Activated B cell treated with CpG ODN at 0.5 μM for 24 hours (primary cell): ENCODE measurements at regions not wholly inside any gene's neighbourhood (a gene's known extent, or its start where the extent isn't known, plus 50 kb on each side); places are given as distances from the start of the nearest gene placed in this dataset.

Source experiments
- ATAC-seq: fragments of 200-7000 bp; cut with Tn5 transposase; one replicate; pipeline ENCODE4 v1.10.0; 2021; ENCODE audit warnings: low read depth, mild to moderate bottlenecking, moderate library complexity
- CTCF ChIA-PET: fragments of 350-600 bp; sonication (Branson Sonifier 250); formaldehyde crosslinking; loops from one replicate; lab custom pipeline; 2021; ENCODE audit warnings: antibody characterized with exemption; lab: Charles Lee
- POLR2A ChIA-PET: fragments of 350-600 bp; sonication (Branson Sonifier 250); formaldehyde crosslinking; loops from one replicate; lab custom pipeline; 2021; ENCODE audit warnings: antibody characterized with exemption; lab: Charles Lee
- DNase-seq: peaks from one replicate; pipeline ENCODE4 v3.0.0; 2022
- H3K27ac Mint-ChIP-seq: one replicate; pipeline ENCODE4 v1.8.0; 2020; ENCODE audit warnings: mixed read lengths
- H3K27me3 Mint-ChIP-seq: one replicate; pipeline ENCODE4 v1.8.0; 2021; ENCODE audit warnings: mixed read lengths
- H3K36me3 Mint-ChIP-seq: one replicate; pipeline ENCODE4 v1.8.0; 2021; ENCODE audit warnings: low read depth, mixed read lengths
- H3K4me1 Mint-ChIP-seq: one replicate; pipeline ENCODE4 v1.8.0; 2021; ENCODE audit warnings: mixed read lengths
- H3K4me3 Mint-ChIP-seq: one replicate; pipeline ENCODE4 v1.8.0; 2020; ENCODE audit warnings: mild to moderate bottlenecking, mixed read lengths
- H3K9me3 Mint-ChIP-seq: one replicate; pipeline ENCODE4 v1.8.0; 2020; ENCODE audit warnings: mixed read lengths
- CTCF ChIP-seq: fragments of 200-600 bp; IDR thresholded peaks from one replicate; pipeline ENCODE4 v1.8.0; 2022; ENCODE audit warnings: antibody characterized with exemption, mild to moderate bottlenecking
- intact Hi-C: fragments of 100-400 bp; cut with micrococcal nuclease; formaldehyde crosslinking; loops from one replicate; pipeline ENCODE4 v1.15.1; 2024

DNA sequence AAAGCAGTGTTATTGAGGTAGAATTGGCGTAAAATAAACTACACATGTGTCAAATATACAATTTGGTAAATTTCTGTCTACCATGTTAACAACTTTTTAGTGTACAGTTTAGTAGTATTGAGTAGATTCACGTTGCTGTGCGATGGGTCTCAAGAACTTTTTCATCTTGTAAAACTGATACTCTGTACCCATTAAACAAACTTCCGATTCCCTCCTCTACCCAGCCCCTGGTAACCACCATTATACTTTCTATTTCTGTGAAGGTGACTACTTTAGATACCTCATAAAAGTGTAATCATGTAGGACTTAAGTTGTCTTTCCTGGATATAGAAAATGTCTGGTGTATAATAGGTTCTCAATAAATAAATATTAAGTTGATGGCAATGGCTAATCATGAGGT, 408.5 kb upstream of the POT1 start:
- no peak for TF ChIP-seq CTCF
- intact Hi-C loops: no loop called here
- ChIA-PET POLR2A (no interaction called here), CTCF (no interaction called here)
- H3K9me3 Mint-ChIP-seq: peaks cover 3% of the 10 kb centered on the region
- no peaks in the 10 kb centered on the region for H3K36me3 Mint-ChIP-seq
- H3K27me3 Mint-ChIP-seq: no peaks in the 10 kb centered on the region
- no peak overlapping the region for H3K4me3 Mint-ChIP-seq
- ATAC-seq (no peak), DNase-seq (no peak)
- H3K4me1 Mint-ChIP-seq: no peaks in the 10 kb centered on the region
- H3K27ac Mint-ChIP-seq: no peak overlapping the region

- DNase-seq (no peak), ATAC-seq (no peak)
- intact Hi-C loops: no loop called here
- Mint-ChIP-seq H3K27me3 (no peaks in the 10 kb centered on the region), H3K4me1 (no peaks in the 10 kb centered on the region), H3K9me3 (peaks cover 4% of the 10 kb centered on the region), H3K4me3 (no peak overlapping the region), H3K36me3 (no peaks in the 10 kb centered on the region), H3K27ac (no peak overlapping the region)
- TF ChIP-seq CTCF: no peak
- ChIA-PET CTCF (no interaction called here), POLR2A (no interaction called here)
These were observed 406.7 kb upstream of the POT1 start for GRCh38 chr7:125336326-125336725.

GRCh38 chr7:125326666-125327255, 397.1 kb upstream of the POT1 start:
- POLR2A ChIA-PET: no interaction called here
- no peak overlapping the region for H3K27ac Mint-ChIP-seq
- intact Hi-C loops: loop anchor here (10.0 kb wide), 1 partner anchor 58 kb away; no protein-coding TSS in a partner anchor
- no peak for TF ChIP-seq CTCF
- H3K4me1 Mint-ChIP-seq: no peaks in the 10 kb centered on the region
- no peaks in the 10 kb centered on the region for H3K36me3 Mint-ChIP-seq
- peaks cover 2% of the 10 kb centered on the region for H3K9me3 Mint-ChIP-seq
- CTCF ChIA-PET: interaction anchor here (0.6 kb wide), 1 partner anchor 75 kb away, joined by 3 read pairs; no protein-coding TSS in a partner anchor
- DNase-seq (no peak), ATAC-seq (no peak)
- no peak overlapping the region for H3K4me3 Mint-ChIP-seq
- no peaks in the 10 kb centered on the region for H3K27me3 Mint-ChIP-seq

DNA sequence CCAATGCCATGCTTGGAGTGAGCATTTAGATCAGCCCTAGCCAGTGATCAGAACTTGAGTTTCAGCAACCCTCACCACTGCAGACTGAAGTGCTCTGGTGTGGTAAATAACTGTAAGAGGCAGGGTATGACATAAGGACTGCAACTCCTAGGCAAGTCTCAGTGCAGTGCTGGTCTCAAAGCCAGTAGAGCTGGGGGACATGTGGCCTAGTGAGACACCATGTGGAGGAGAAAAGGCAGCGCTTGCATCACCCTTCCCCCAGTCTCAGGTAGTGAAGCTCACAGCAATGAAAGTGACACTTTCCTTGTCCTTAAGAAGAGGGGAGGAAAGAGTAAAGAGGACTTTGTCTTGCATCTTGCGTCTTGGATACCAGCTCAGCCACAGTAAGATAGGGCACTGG, 386.8 kb upstream of the POT1 start:
- H3K36me3 Mint-ChIP-seq: no peaks in the 10 kb centered on the region
- H3K9me3 Mint-ChIP-seq: peaks cover 8% of the 10 kb centered on the region
- no peak overlapping the region for H3K4me3 Mint-ChIP-seq
- DNase-seq (no peak), ATAC-seq (no peak)
- ChIA-PET POLR2A (no interaction called here), CTCF (no interaction called here)
- H3K27ac Mint-ChIP-seq: no peak overlapping the region
- no peak for TF ChIP-seq CTCF
- H3K4me1 Mint-ChIP-seq: no peaks in the 10 kb centered on the region
- no peaks in the 10 kb centered on the region for H3K27me3 Mint-ChIP-seq
- intact Hi-C loops: no loop called here

DNA sequence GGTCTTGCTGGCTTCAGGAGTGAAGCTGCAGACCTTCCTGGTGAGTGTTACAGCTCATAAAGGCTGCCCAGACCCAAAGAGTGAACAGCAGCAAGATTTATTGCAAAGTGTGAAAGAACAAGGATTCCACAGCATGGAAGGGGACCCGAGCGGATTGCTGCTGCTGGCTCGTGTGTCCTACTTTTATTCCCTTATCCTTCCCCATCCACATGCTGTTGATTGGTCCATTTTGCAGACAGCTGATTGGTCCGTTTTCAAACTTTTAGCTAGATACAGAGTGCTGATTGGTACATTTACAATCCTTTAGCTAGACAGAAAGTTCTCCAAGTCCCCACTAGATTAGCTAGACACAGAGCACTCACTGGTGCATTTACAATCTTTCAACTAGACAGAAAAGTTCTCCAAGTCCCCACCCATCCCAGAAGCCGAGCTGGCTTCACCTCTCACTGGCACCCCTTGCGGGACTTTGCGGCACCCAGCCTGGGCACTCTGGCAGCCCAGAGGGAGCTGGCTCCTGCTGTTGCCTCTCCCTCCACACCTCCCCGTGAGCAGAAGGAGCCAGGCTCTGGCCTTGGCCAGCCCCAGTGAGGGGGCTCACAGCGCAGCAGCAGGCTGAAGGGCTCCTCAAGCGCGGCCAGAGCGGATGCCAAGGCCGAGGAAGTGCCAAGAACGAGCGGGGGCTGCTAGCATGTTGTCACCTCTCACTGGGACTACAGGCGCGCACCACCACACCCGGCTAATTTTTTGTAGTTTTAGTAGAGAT, 369.6 kb upstream of the POT1 start:
- DNase-seq: no peak
- Mint-ChIP-seq H3K4me1 (no peaks in the 10 kb centered on the region), H3K27me3 (no peaks in the 10 kb centered on the region), H3K4me3 (no peak overlapping the region), H3K36me3 (no peaks in the 10 kb centered on the region), H3K9me3 (peaks cover 6% of the 10 kb centered on the region), H3K27ac (no peak overlapping the region)
- intact Hi-C loops: no loop called here
- ATAC-seq: no peak
- ChIA-PET CTCF (no interaction called here), POLR2A (no interaction called here)
- no peak for TF ChIP-seq CTCF
